ENCODE measurements at regions not wholly inside any gene's neighbourhood (a gene's known extent, or its start where the extent isn't known, plus 50 kb on each side); places are given as distances from the start of the nearest gene placed in this dataset.

- intact Hi-C loops (cut with micrococcal nuclease; ENCODE audit: unreplicated experiment) = no loop called here
- DNase-seq (ENCODE audit: low spot score) = no peak
- POLR2A ChIA-PET (ENCODE audit: low non-redundant PET) = no interaction called here
Observed at GRCh38 chr5:98483301-98483685, 290.2 kb upstream of the RGMB start.

GRCh38 chr5:98489021-98489420 lies 284.4 kb upstream of the RGMB start:
- no peak for DNase-seq (ENCODE audit: low spot score)
- POLR2A ChIA-PET (ENCODE audit: low non-redundant PET) = interaction anchor here (0.6 kb wide), 1 partner anchor 1249 kb away, joined by 3 read pairs; no protein-coding TSS in a partner anchor
- Histone ChIP-seq H3K4me1 (ENCODE audit: insufficient read depth, low read length, poor library complexity, severe bottlenecking) (no peaks in the 10 kb centered on the region), H3K4me3 (ENCODE audit: low read depth, low read length, poor library complexity, severe bottlenecking) (no peak overlapping the region), H3K36me3 (ENCODE audit: insufficient read depth, low read length, poor library complexity, severe bottlenecking) (no peaks in the 10 kb centered on the region), H3K9me3 (ENCODE audit: low read depth, low read length, poor library complexity, severe bottlenecking) (no peaks in the 10 kb centered on the region), H3K27me3 (replicated peaks; ENCODE audit: insufficient read depth, low read depth, low read length, poor library complexity) (no peaks in the 10 kb centered on the region), H3K27ac (ENCODE audit: low read depth, low read length, poor library complexity, severe bottlenecking) (no peak overlapping the region)
- intact Hi-C loops (cut with micrococcal nuclease; ENCODE audit: unreplicated experiment) = no loop called here
- TF ChIP-seq EZH2 (IDR thresholded peaks at IDR 0.05; ENCODE audit: borderline replicate concordance, low read depth, low read length, poor library complexity, severe bottlenecking) = no peak
- TF ChIP-seq CTCF (conservative IDR thresholded peaks at IDR 0.05; ENCODE audit: low read depth, low read length) = no peak
- CTCF ChIA-PET = no interaction called here
- no TSS peak for BruUV-seq (replicated peaks)

More at GRCh38 chr5:98483301-98483685, 290.2 kb upstream of the RGMB start:
- Histone ChIP-seq H3K36me3 (ENCODE audit: insufficient read depth, low read length, poor library complexity, severe bottlenecking) (no peaks in the 10 kb centered on the region), H3K27ac (ENCODE audit: low read depth, low read length, poor library complexity, severe bottlenecking) (no peak overlapping the region), H3K4me3 (ENCODE audit: low read depth, low read length, poor library complexity, severe bottlenecking) (no peak overlapping the region), H3K27me3 (replicated peaks; ENCODE audit: insufficient read depth, low read depth, low read length, poor library complexity) (peaks cover 7% of the 10 kb centered on the region), H3K9me3 (ENCODE audit: low read depth, low read length, poor library complexity, severe bottlenecking) (no peaks in the 10 kb centered on the region), H3K4me1 (ENCODE audit: insufficient read depth, low read length, poor library complexity, severe bottlenecking) (no peaks in the 10 kb centered on the region)
- TF ChIP-seq EZH2 (IDR thresholded peaks at IDR 0.05; ENCODE audit: borderline replicate concordance, low read depth, low read length, poor library complexity, severe bottlenecking) (no peak), CTCF (conservative IDR thresholded peaks at IDR 0.05; ENCODE audit: low read depth, low read length) (no peak)
- no TSS peak for BruUV-seq (replicated peaks)
- CTCF ChIA-PET = no interaction called here

GRCh38 chr5:98490348-98490747 lies 283.1 kb upstream of the RGMB start:
- no peak for DNase-seq (ENCODE audit: low spot score)
- Histone ChIP-seq H3K27me3 (replicated peaks; ENCODE audit: insufficient read depth, low read depth, low read length, poor library complexity) (no peaks in the 10 kb centered on the region), H3K4me1 (ENCODE audit: insufficient read depth, low read length, poor library complexity, severe bottlenecking) (no peaks in the 10 kb centered on the region), H3K36me3 (ENCODE audit: insufficient read depth, low read length, poor library complexity, severe bottlenecking) (no peaks in the 10 kb centered on the region), H3K9me3 (ENCODE audit: low read depth, low read length, poor library complexity, severe bottlenecking) (no peaks in the 10 kb centered on the region), H3K4me3 (ENCODE audit: low read depth, low read length, poor library complexity, severe bottlenecking) (no peak overlapping the region), H3K27ac (ENCODE audit: low read depth, low read length, poor library complexity, severe bottlenecking) (no peak overlapping the region)
- no TSS peak for BruUV-seq (replicated peaks)
- intact Hi-C loops (cut with micrococcal nuclease; ENCODE audit: unreplicated experiment) = no loop called here
- ChIA-PET POLR2A (ENCODE audit: low non-redundant PET) (no interaction called here), CTCF (no interaction called here)
- TF ChIP-seq EZH2 (IDR thresholded peaks at IDR 0.05; ENCODE audit: borderline replicate concordance, low read depth, low read length, poor library complexity, severe bottlenecking) (no peak), CTCF (conservative IDR thresholded peaks at IDR 0.05; ENCODE audit: low read depth, low read length) (no peak)
